AG20443 (cell line): ENCODE measurements at regions not wholly inside any gene's neighbourhood (a gene's known extent, or its start where the extent isn't known, plus 50 kb on each side); places are given as distances from the start of the nearest gene placed in this dataset.

Experiments
- DNase-seq: peaks from one replicate; pipeline ENCODE4 v3.0.0; 2012; ENCODE audit warnings: low spot score, mixed read lengths

GRCh38 chr12:127355061-127355841 lies 911.7 kb upstream of the TMEM132C start:
- peak; percentile 61 for DNase-seq

GRCh38 chr12:127358888-127359287 lies 908.1 kb upstream of the TMEM132C start:
- no peak for DNase-seq

GRCh38 chr12:127360580-127360979 lies 906.4 kb upstream of the TMEM132C start:
- DNase-seq, result no peak

- no peak for DNase-seq
These were observed 904.8 kb upstream of the TMEM132C start for GRCh38 chr12:127362121-127362520.

GRCh38 chr12:127363392-127363791 lies 903.6 kb upstream of the TMEM132C start:
- DNase-seq, result no peak

GRCh38 chr12:127373559-127373958 lies 893.4 kb upstream of the TMEM132C start:
- no peak for DNase-seq

GRCh38 chr12:127374447-127374846 lies 892.5 kb upstream of the TMEM132C start:
- no peak for DNase-seq

- peak; percentile 69 for DNase-seq
These were observed 885.8 kb upstream of the TMEM132C start for GRCh38 chr12:127381043-127381668.

GRCh38 chr12:127381681-127382080 lies 885.3 kb upstream of the TMEM132C start:
- DNase-seq, result no peak

- no peak for DNase-seq
These were observed 883.7 kb upstream of the TMEM132C start for GRCh38 chr12:127383281-127383680.

- DNase-seq, result no peak
These were observed 880.2 kb upstream of the TMEM132C start for GRCh38 chr12:127386723-127387122.

GRCh38 chr12:127388985-127389384 lies 878.0 kb upstream of the TMEM132C start:
- DNase-seq, result no peak

- peak; percentile 32 for DNase-seq
These were observed 877.0 kb upstream of the TMEM132C start for GRCh38 chr12:127389923-127390322.

GRCh38 chr12:127393465-127393864 lies 873.5 kb upstream of the TMEM132C start:
- no peak for DNase-seq

- DNase-seq, result peak; percentile 47
These were observed 873.1 kb upstream of the TMEM132C start for GRCh38 chr12:127393896-127394295.

GRCh38 chr12:127396734-127397133 lies 870.2 kb upstream of the TMEM132C start:
- DNase-seq, result no peak

- DNase-seq, result no peak
These were observed 868.8 kb upstream of the TMEM132C start for GRCh38 chr12:127398016-127398710.

- no peak for DNase-seq
These were observed 867.5 kb upstream of the TMEM132C start for GRCh38 chr12:127399451-127399850.

- no peak for DNase-seq
These were observed 866.7 kb upstream of the TMEM132C start for GRCh38 chr12:127400221-127400620.

- DNase-seq, result peak; percentile 21
These were observed 866.0 kb upstream of the TMEM132C start for GRCh38 chr12:127401005-127401404.

GRCh38 chr12:127401536-127401935 lies 865.4 kb upstream of the TMEM132C start:
- no peak for DNase-seq

- DNase-seq, result no peak
These were observed 855.6 kb upstream of the TMEM132C start for GRCh38 chr12:127411166-127411915.
